GM12878 (cell line): ENCODE measurements at regions not wholly inside any gene's neighbourhood (a gene's known extent, or its start where the extent isn't known, plus 50 kb on each side); places are given as distances from the start of the nearest gene placed in this dataset.

ENCODE experiments used
- BCL3 ChIP-seq: IDR thresholded peaks from 2 replicates; pipeline ENCODE4 v1.6.1; 2011; ENCODE audit warnings: borderline replicate concordance, low read depth, mild to moderate bottlenecking, moderate library complexity, low read length; ENCODE audit not compliant: insufficient read depth, poor library complexity, severe bottlenecking
- BHLHE40 ChIP-seq, 2 experiments: fragments of 450-650 bp in 1 of 2; IDR thresholded peaks; 2 replicates each; pipeline ENCODE4 v1.6.1; 2011 to 2017; ENCODE audit warnings: low read depth in 2 of 2, borderline replicate concordance in 1 of 2, improper control_type of control experiment in 1 of 2, low read length in 1 of 2, mild to moderate bottlenecking in 1 of 2
- CTCF ChIP-seq, 3 experiments: IDR thresholded peaks in 2 of 3; conservative IDR thresholded peaks in 1 of 3; 2 replicates each; pipeline ENCODE4 v1.5.1; 2011; ENCODE audit warnings: low read depth in 3 of 3, low read length in 3 of 3, mild to moderate bottlenecking in 3 of 3, control low read depth in 2 of 3, moderate library complexity in 2 of 3, inconsistent platforms in 1 of 3, mixed read lengths in 1 of 3; ENCODE audit not compliant: control insufficient read depth in 2 of 3, insufficient read depth in 1 of 3; ENCODE audit errors: extremely low read depth in 1 of 3
- FOXK2 ChIP-seq: fragments of 450-650 bp; IDR thresholded peaks from 2 replicates; pipeline ENCODE4 v1.6.1; 2017; ENCODE audit warnings: mild to moderate bottlenecking, moderate library complexity
- HDGF ChIP-seq: fragments of 450-650 bp; IDR thresholded peaks from 2 replicates; pipeline ENCODE4 v1.6.1; 2016; ENCODE audit warnings: antibody characterized with exemption
- IKZF2 ChIP-seq, 2 experiments: fragments of 450-650 bp; IDR thresholded peaks; 2 replicates each; pipeline ENCODE4 v1.6.1; 2017; ENCODE audit warnings: mild to moderate bottlenecking in 2 of 2, moderate library complexity in 2 of 2
- MTA2 ChIP-seq: fragments of 450-650 bp; IDR thresholded peaks from 2 replicates; pipeline ENCODE4 v1.6.1; 2016; ENCODE audit warnings: low read depth, mild to moderate bottlenecking, moderate library complexity
- NFIC ChIP-seq: IDR thresholded peaks from 2 replicates; pipeline ENCODE4 v1.6.1; 2012; ENCODE audit warnings: low read depth, mild to moderate bottlenecking, inconsistent platforms, low read length, moderate library complexity
- RAD21 ChIP-seq: IDR thresholded peaks from 2 replicates; pipeline ENCODE4 v1.6.1; 2011; ENCODE audit warnings: mild to moderate bottlenecking, low read depth, low read length, moderate library complexity; ENCODE audit not compliant: insufficient read depth
- RUNX3 ChIP-seq: IDR thresholded peaks from 2 replicates; pipeline ENCODE4 v1.6.1; 2012; ENCODE audit warnings: low read length, inconsistent platforms
- SPI1 ChIP-seq: IDR thresholded peaks from 2 replicates; pipeline ENCODE4 v1.6.1; 2011; ENCODE audit warnings: low read depth, mild to moderate bottlenecking, low read length, moderate library complexity, borderline replicate concordance; ENCODE audit not compliant: insufficient read depth
- STAT1 ChIP-seq: fragments of 450-650 bp; conservative IDR thresholded peaks from 2 replicates; pipeline ENCODE4 v1.6.1; 2014; ENCODE audit warnings: antibody characterized with exemption, mild to moderate bottlenecking
- STAT3 ChIP-seq: IDR thresholded peaks from 2 replicates; pipeline ENCODE4 v1.6.1; 2011; ENCODE audit warnings: low read depth, low read length, improper control_type of control experiment
- SUZ12 ChIP-seq: fragments of 200-600 bp; sonication (generic); IDR thresholded peaks from one replicate; pipeline ENCODE4 v1.6.1; 2018; ENCODE audit warnings: antibody characterized with exemption, mild to moderate bottlenecking; ENCODE audit not compliant: unreplicated experiment
- TCF3 ChIP-seq: IDR thresholded peaks from 2 replicates; pipeline ENCODE4 v1.6.1; 2012; ENCODE audit warnings: low read depth, mild to moderate bottlenecking, low read length, borderline replicate concordance; ENCODE audit not compliant: insufficient read depth
- ZNF207 ChIP-seq: fragments of 450-650 bp; IDR thresholded peaks from 2 replicates; pipeline ENCODE4 v1.6.1; 2014; ENCODE audit warnings: antibody characterized with exemption, mild to moderate bottlenecking, borderline replicate concordance
- ZNF217 ChIP-seq: fragments of 450-650 bp; IDR thresholded peaks from 2 replicates; pipeline ENCODE4 v1.6.1; 2017; ENCODE audit warnings: antibody characterized with exemption, mild to moderate bottlenecking
- ZNF274 ChIP-seq: IDR thresholded peaks from one replicate; pipeline ENCODE4 v1.8.0; 2011; ENCODE audit not compliant: insufficient read length, insufficient read depth
- ZSCAN29 ChIP-seq: fragments of 450-650 bp; IDR thresholded peaks from 2 replicates; pipeline ENCODE4 v1.6.1; 2017; ENCODE audit warnings: mild to moderate bottlenecking, moderate library complexity
- TF ChIP-seq, protein P1 (sequence below): IDR thresholded peaks from 2 replicates; pipeline ENCODE4 v1.6.1; 2012; ENCODE audit warnings: low read depth, low read length, improper control_type of control experiment
- TF ChIP-seq, protein P2 (sequence below): IDR thresholded peaks from 2 replicates; pipeline ENCODE4 v1.6.1; 2012; ENCODE audit warnings: mild to moderate bottlenecking, low read depth, low read length

GRCh38 chr20:53872561-53873229, 197.7 kb downstream of the BCAS1 start (continued):
- TF ChIP-seq ZSCAN29 (peak; percentile 64; the same call in 1 of the 2 replicates), HDGF (0 out of 2 replicates have a peak, but pooled peaks have one; percentile 45), SPI1 (no peak), FOXK2 (no peak), ZNF274 (no peak), NFIC (peak; percentile 67), SUZ12 (no peak), STAT3 (0 out of 2 replicates have a peak, but pooled peaks have one; percentile 45), BCL3 (no peak), RAD21 (no peak), ZNF217 (peak; percentile 62; the same call in 1 of the 2 replicates), RUNX3 (peak; percentile 89), MTA2 (peak; percentile 87), IKZF2 (IDR thresholded peaks at IDR 0.05) (peak; percentile 93 to 95), ZNF207 (no peak), TCF3 (peak; percentile 76; the same call in 1 of the 2 replicates), CTCF (IDR thresholded peaks at IDR 0.05 in 2 of 3, conservative IDR thresholded peaks at IDR 0.05 in 1 of 3; ENCODE audit: control insufficient read depth in 2 of 3, extremely low read depth in 1 of 3, insufficient read depth in 1 of 3, low read depth in 3 of 3, low read length in 3 of 3) (no peak), BHLHE40 (IDR thresholded peaks at IDR 0.05; ENCODE audit: borderline replicate concordance in 1 of 2, low read depth in 2 of 2, low read length in 1 of 2) (peak; percentile 44 to 69), STAT1 (no peak)
- TF ChIP-seq, protein P1, sequence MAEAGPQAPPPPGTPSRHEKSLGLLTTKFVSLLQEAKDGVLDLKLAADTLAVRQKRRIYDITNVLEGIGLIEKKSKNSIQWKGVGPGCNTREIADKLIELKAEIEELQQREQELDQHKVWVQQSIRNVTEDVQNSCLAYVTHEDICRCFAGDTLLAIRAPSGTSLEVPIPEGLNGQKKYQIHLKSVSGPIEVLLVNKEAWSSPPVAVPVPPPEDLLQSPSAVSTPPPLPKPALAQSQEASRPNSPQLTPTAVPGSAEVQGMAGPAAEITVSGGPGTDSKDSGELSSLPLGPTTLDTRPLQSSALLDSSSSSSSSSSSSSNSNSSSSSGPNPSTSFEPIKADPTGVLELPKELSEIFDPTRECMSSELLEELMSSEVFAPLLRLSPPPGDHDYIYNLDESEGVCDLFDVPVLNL: no peak
- TF ChIP-seq, protein P2, sequence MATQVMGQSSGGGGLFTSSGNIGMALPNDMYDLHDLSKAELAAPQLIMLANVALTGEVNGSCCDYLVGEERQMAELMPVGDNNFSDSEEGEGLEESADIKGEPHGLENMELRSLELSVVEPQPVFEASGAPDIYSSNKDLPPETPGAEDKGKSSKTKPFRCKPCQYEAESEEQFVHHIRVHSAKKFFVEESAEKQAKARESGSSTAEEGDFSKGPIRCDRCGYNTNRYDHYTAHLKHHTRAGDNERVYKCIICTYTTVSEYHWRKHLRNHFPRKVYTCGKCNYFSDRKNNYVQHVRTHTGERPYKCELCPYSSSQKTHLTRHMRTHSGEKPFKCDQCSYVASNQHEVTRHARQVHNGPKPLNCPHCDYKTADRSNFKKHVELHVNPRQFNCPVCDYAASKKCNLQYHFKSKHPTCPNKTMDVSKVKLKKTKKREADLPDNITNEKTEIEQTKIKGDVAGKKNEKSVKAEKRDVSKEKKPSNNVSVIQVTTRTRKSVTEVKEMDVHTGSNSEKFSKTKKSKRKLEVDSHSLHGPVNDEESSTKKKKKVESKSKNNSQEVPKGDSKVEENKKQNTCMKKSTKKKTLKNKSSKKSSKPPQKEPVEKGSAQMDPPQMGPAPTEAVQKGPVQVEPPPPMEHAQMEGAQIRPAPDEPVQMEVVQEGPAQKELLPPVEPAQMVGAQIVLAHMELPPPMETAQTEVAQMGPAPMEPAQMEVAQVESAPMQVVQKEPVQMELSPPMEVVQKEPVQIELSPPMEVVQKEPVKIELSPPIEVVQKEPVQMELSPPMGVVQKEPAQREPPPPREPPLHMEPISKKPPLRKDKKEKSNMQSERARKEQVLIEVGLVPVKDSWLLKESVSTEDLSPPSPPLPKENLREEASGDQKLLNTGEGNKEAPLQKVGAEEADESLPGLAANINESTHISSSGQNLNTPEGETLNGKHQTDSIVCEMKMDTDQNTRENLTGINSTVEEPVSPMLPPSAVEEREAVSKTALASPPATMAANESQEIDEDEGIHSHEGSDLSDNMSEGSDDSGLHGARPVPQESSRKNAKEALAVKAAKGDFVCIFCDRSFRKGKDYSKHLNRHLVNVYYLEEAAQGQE: no peak
